HCT116 (cell line): ENCODE measurements at regions not wholly inside any gene's neighbourhood (a gene's known extent, or its start where the extent isn't known, plus 50 kb on each side); places are given as distances from the start of the nearest gene placed in this dataset.

ENCODE experiments used
- ATAC-seq: fragments of 200-7000 bp; cut with Tn5 transposase; 2 replicates; pipeline ENCODE4 v1.9.1; 2020; ENCODE audit warnings: mild to moderate bottlenecking, moderate library complexity
- BruUV-seq: library from RNA; stranded (reverse); fragments of 400-500 nt; replicated peaks from 2 replicates; lab custom pipeline; 2021; lab: Mats Ljungman, UMichigan
- CTCF ChIA-PET: fragments of 300-600 bp; sonication (Branson Sonifier 250); formaldehyde crosslinking; loops from one replicate; lab custom pipeline; 2021; ENCODE audit warnings: antibody characterized with exemption; lab: Charles Lee
- POLR2A ChIA-PET: fragments of 300-600, 350-600 bp; sonication (Branson Sonifier 250); formaldehyde crosslinking; loops from one replicate; lab custom pipeline; 2021; ENCODE audit warnings: antibody characterized with exemption; lab: Charles Lee
- RAD21 ChIA-PET, 2 experiments: fragments of 300-600 bp; sonication (Branson Sonifier 250); formaldehyde crosslinking; loops; one replicate each; lab custom pipeline; 2023; ENCODE audit warnings: low total read pairs in 2 of 2; ENCODE audit not compliant: uncharacterized antibody in 2 of 2, unreplicated experiment in 2 of 2, low non-redundant PET in 1 of 2; lab: Charles Lee
- DNase-seq: peaks from one replicate; pipeline ENCODE4 v3.0.0-alpha.2; 2010; ENCODE audit warnings: low read depth, low spot score
- H2AFZ ChIP-seq: fragments of 200-600 bp; shearing (Covaris generic), sonication (generic); 2 replicates; pipeline ENCODE4 v1.6.1; 2017; ENCODE audit warnings: low read depth, mixed run types, mixed read lengths, antibody characterized with exemption, low read length; ENCODE audit not compliant: poor library complexity, severe bottlenecking
- H3K27ac ChIP-seq: 2 replicates; pipeline ENCODE4 v1.5.1; 2012; ENCODE audit warnings: low read depth, low read length
- H3K27me3 ChIP-seq: fragments of 200-600 bp; sonication (generic); 2 replicates; pipeline ENCODE4 v1.6.1; 2016; ENCODE audit warnings: mixed run types, low read length, mixed read lengths; ENCODE audit not compliant: insufficient read depth
- H3K36me3 ChIP-seq, 2 experiments: fragments of 200-500 bp in 1 of 2; fragments of 200-600 bp in 1 of 2; sonication (Bioruptor generic) in 1 of 2; sonication (generic) in 1 of 2; 2 replicates each; pipeline versions ENCODE4 v1.5.1 to v1.6.1; 2014 to 2016; ENCODE audit warnings: low read length in 2 of 2, inconsistent platforms in 1 of 2, mixed read lengths in 1 of 2, mixed run types in 1 of 2; ENCODE audit not compliant: insufficient read depth in 2 of 2, control insufficient read depth in 1 of 2
- H3K4me1 ChIP-seq, 2 experiments: fragments of 200-600 bp in 1 of 2; sonication (generic) in 1 of 2; 2 replicates each; pipeline versions ENCODE4 v1.5.1 to v1.6.1; 2012 to 2017; ENCODE audit warnings: low read length in 2 of 2, inconsistent platforms in 1 of 2, mild to moderate bottlenecking in 1 of 2, mixed read lengths in 1 of 2, mixed run types in 1 of 2, moderate library complexity in 1 of 2; ENCODE audit not compliant: insufficient read depth in 2 of 2, control insufficient read depth in 1 of 2
- H3K4me2 ChIP-seq: fragments of 200-600 bp; sonication (generic); 2 replicates; pipeline ENCODE4 v1.6.1; 2017; ENCODE audit warnings: mixed run types, low read length, mixed read lengths
- H3K4me3 ChIP-seq, 2 experiments: fragments of 200-600 bp in 1 of 2; sonication (generic) in 1 of 2; replicated peaks in 1 of 2; 2 replicates each; pipeline ENCODE4 v1.5.1; 2011 to 2016; ENCODE audit warnings: low read length in 2 of 2, control low read depth in 1 of 2, low read depth in 1 of 2, mild to moderate bottlenecking in 1 of 2, mixed read lengths in 1 of 2, mixed run types in 1 of 2
- H3K79me2 ChIP-seq: fragments of 200-600 bp; sonication (generic); 2 replicates; pipeline ENCODE4 v1.6.1; 2017; ENCODE audit warnings: mild to moderate bottlenecking, mixed run types, low read length, moderate library complexity, mixed read lengths; ENCODE audit not compliant: insufficient read depth
- H3K9ac ChIP-seq: fragments of 200-600 bp; sonication (generic); 2 replicates; pipeline ENCODE4 v1.6.1; 2016; ENCODE audit warnings: low read length, mixed read lengths
- H3K9me2 ChIP-seq: fragments of 200-600 bp; sonication (generic), shearing (Covaris generic); 2 replicates; pipeline ENCODE4 v1.6.1; 2017; ENCODE audit warnings: mixed run types, mild to moderate bottlenecking, moderate library complexity; ENCODE audit not compliant: insufficient read depth
- H3K9me3 ChIP-seq, 2 experiments: fragments of 200-500 bp in 1 of 2; fragments of 200-600 bp in 1 of 2; sonication (Bioruptor generic) in 1 of 2; sonication (generic) in 1 of 2; 2 replicates each; pipeline ENCODE4 v1.6.1; 2014 to 2017; ENCODE audit warnings: low read length in 2 of 2, mixed read lengths in 2 of 2, inconsistent platforms in 1 of 2, low read depth in 1 of 2, mild to moderate bottlenecking in 1 of 2, mixed run types in 1 of 2, moderate library complexity in 1 of 2; ENCODE audit not compliant: control insufficient read depth in 1 of 2, insufficient read depth in 1 of 2
- H4K20me1 ChIP-seq: fragments of 200-600 bp; sonication (generic), shearing (Covaris generic); 2 replicates; pipeline ENCODE4 v1.6.1; 2017; ENCODE audit warnings: mixed run types, mild to moderate bottlenecking, moderate library complexity; ENCODE audit not compliant: insufficient read depth
- EGR1 ChIP-seq: IDR thresholded peaks from 2 replicates; pipeline ENCODE4 v1.6.1; 2012; ENCODE audit warnings: low read depth
- EZH2 ChIP-seq: fragments of 200-600 bp; sonication (generic); IDR thresholded peaks from 2 replicates; pipeline ENCODE4 v1.6.1; 2017; ENCODE audit warnings: antibody characterized with exemption, mixed run types
- JUND ChIP-seq: IDR thresholded peaks from 2 replicates; pipeline ENCODE4 v1.6.1; 2012
- POLR2A ChIP-seq: IDR thresholded peaks from 2 replicates; pipeline ENCODE4 v1.7.0; 2011; ENCODE audit warnings: borderline replicate concordance; ENCODE audit not compliant: insufficient read depth, insufficient read length; ENCODE audit errors: extremely low read depth
- POLR2AphosphoS5 ChIP-seq: IDR thresholded peaks from 2 replicates; pipeline ENCODE4 v1.6.1; 2011; ENCODE audit warnings: mild to moderate bottlenecking, low read depth, low read length, moderate library complexity
- RAD21 ChIP-seq: IDR thresholded peaks from 2 replicates; pipeline ENCODE4 v1.6.1; 2012; ENCODE audit warnings: low read depth, mild to moderate bottlenecking
- SP1 ChIP-seq: IDR thresholded peaks from 2 replicates; pipeline ENCODE4 v1.6.1; 2012; ENCODE audit warnings: low read depth
- SRF ChIP-seq: IDR thresholded peaks from 2 replicates; pipeline ENCODE4 v1.6.1; 2012; ENCODE audit warnings: low read depth
- TCF7L2 ChIP-seq: IDR thresholded peaks from 2 replicates; pipeline ENCODE4 v1.7.0; 2011; ENCODE audit warnings: borderline replicate concordance, inconsistent platforms; ENCODE audit not compliant: insufficient read depth, insufficient read length; ENCODE audit errors: extremely low read depth
- YY1 ChIP-seq: IDR thresholded peaks from 2 replicates; pipeline ENCODE4 v1.6.1; 2011; ENCODE audit warnings: low read length, low read depth, moderate library complexity, mild to moderate bottlenecking; ENCODE audit not compliant: insufficient replicate concordance; ENCODE audit errors: extremely low read depth
- intact Hi-C: fragments of 100-400 bp; cut with micrococcal nuclease; formaldehyde crosslinking; loops from 2 replicates; pipeline ENCODE4 v1.10.0; 2022
- TF ChIP-seq, protein P1 (sequence below): IDR thresholded peaks from 2 replicates; pipeline ENCODE4 v1.6.1; 2012
- TF ChIP-seq, protein P2 (sequence below): IDR thresholded peaks from 2 replicates; pipeline ENCODE4 v1.6.1; 2011; ENCODE audit warnings: mild to moderate bottlenecking, low read length, moderate library complexity; ENCODE audit not compliant: insufficient replicate concordance; ENCODE audit errors: extremely low read depth

DNA sequence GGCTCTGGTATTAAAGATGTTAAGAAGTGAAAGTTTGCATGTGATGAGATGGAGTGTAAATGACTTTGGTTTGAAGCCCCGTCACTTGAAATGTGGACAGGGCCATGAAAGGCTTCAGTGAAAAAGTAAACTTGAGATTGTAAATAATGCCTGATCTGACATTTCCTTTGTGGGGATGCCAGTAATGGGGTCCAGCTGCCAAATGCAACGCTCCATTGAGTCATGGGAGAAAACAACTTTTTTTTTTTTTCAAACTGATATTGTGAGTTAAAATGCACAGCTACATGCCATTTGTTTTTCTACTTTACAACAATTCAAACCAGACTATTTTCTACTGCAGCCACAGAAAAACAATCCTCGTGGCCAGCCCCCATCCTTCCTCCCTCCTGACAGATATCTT, 327.0 kb upstream of the TNC start:
- no peak overlapping the region for H2AFZ ChIP-seq
- no peak overlapping the region for H3K4me2 ChIP-seq
- POLR2A ChIA-PET: no interaction called here
- CTCF ChIA-PET: interaction anchor here (0.6 kb wide), 1 partner anchor 231 kb away, joined by 4 read pairs; no protein-coding TSS in a partner anchor
- no peak overlapping the region for H3K9ac ChIP-seq
- intact Hi-C loops: no loop called here
- no peaks in the 10 kb centered on the region for H3K27me3 ChIP-seq
- TF ChIP-seq SP1: no peak
- no peak for TF ChIP-seq EGR1
- no peak for TF ChIP-seq POLR2A
- ATAC-seq (no peak), DNase-seq (no peak)
- H3K79me2 ChIP-seq: no peaks in the 10 kb centered on the region
- H3K9me3 ChIP-seq: no peaks in the 10 kb centered on the region
- no peaks in the 10 kb centered on the region for H3K4me1 ChIP-seq
- H3K9me2 ChIP-seq: no peaks in the 10 kb centered on the region
- H3K36me3 ChIP-seq: no peaks in the 10 kb centered on the region
- no peak overlapping the region for H3K4me3 ChIP-seq
- no peak overlapping the region for H3K27ac ChIP-seq
- RAD21 ChIA-PET: no interaction called here
- H4K20me1 ChIP-seq: no peaks in the 10 kb centered on the region
- BruUV-seq: no TSS peak

DNA sequence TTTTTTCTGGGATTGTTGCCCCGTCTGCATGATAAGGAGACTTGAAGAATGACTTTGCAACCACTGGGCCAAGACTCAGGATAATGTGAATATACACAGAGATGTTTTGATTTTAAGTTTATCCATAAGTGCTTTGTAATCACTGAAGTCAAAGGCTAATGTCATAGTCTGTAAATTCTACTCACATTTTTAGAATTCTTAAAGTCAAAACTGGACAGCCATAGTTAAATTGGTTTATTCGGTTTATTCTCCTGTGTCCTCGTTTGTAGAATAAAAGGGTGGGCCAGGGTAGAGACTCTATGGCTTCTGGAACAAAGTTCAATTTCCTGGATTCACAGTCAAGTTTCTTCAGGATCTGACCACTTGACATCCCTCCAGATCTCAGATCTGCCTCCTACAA, 327.7 kb upstream of the TNC start:
- Histone ChIP-seq H3K4me3 (no peak overlapping the region), H3K9me2 (no peaks in the 10 kb centered on the region), H3K27ac (no peak overlapping the region), H4K20me1 (no peaks in the 10 kb centered on the region), H3K79me2 (no peaks in the 10 kb centered on the region), H3K27me3 (no peaks in the 10 kb centered on the region), H3K9ac (no peak overlapping the region), H3K4me1 (no peaks in the 10 kb centered on the region), H3K36me3 (no peaks in the 10 kb centered on the region), H2AFZ (no peak overlapping the region), H3K4me2 (no peak overlapping the region), H3K9me3 (no peaks in the 10 kb centered on the region)
- ATAC-seq (no peak), DNase-seq (no peak)
- TF ChIP-seq TCF7L2: no peak
- TF ChIP-seq, protein P1, sequence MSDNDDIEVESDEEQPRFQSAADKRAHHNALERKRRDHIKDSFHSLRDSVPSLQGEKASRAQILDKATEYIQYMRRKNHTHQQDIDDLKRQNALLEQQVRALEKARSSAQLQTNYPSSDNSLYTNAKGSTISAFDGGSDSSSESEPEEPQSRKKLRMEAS: no peak
- no peak for TF ChIP-seq POLR2AphosphoS5
- no peak for TF ChIP-seq RAD21
- no peak for TF ChIP-seq SP1
- no peak for TF ChIP-seq JUND
- no peak for TF ChIP-seq YY1
- no peak for TF ChIP-seq EZH2
- TF ChIP-seq, protein P2, sequence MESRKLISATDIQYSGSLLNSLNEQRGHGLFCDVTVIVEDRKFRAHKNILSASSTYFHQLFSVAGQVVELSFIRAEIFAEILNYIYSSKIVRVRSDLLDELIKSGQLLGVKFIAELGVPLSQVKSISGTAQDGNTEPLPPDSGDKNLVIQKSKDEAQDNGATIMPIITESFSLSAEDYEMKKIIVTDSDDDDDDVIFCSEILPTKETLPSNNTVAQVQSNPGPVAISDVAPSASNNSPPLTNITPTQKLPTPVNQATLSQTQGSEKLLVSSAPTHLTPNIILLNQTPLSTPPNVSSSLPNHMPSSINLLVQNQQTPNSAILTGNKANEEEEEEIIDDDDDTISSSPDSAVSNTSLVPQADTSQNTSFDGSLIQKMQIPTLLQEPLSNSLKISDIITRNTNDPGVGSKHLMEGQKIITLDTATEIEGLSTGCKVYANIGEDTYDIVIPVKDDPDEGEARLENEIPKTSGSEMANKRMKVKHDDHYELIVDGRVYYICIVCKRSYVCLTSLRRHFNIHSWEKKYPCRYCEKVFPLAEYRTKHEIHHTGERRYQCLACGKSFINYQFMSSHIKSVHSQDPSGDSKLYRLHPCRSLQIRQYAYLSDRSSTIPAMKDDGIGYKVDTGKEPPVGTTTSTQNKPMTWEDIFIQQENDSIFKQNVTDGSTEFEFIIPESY: no peak
- no peak for TF ChIP-seq SRF
- ChIA-PET CTCF (no interaction called here), RAD21 (no interaction called here), POLR2A (no interaction called here)
- no TSS peak for BruUV-seq
- intact Hi-C loops: no loop called here
